ENCODE measurements at regions not wholly inside any gene's neighbourhood (a gene's known extent, or its start where the extent isn't known, plus 50 kb on each side); places are given as distances from the start of the nearest gene placed in this dataset.

GRCh38 chrX:69297506-69297905, 132.3 kb upstream of the PJA1 start:
- Histone ChIP-seq H3K36me3 (ENCODE audit: control insufficient read depth in 4 of 4, insufficient read depth in 4 of 4, low read length in 3 of 4) (no peaks in the 10 kb centered on the region), H3K4me1 (ENCODE audit: control extremely low read depth in 1 of 4, control insufficient read depth in 4 of 4, insufficient read depth in 4 of 4, low read length in 3 of 4) (no peaks in the 10 kb centered on the region), H3K27ac (ENCODE audit: insufficient read depth in 1 of 2, low read depth in 1 of 2, low read length in 2 of 2, poor library complexity in 1 of 2, severe bottlenecking in 2 of 2) (no peak overlapping the region), H3K27me3 (replicated peaks in 2 of 5; ENCODE audit: control insufficient read depth in 4 of 5, insufficient read depth in 5 of 5, low read length in 4 of 5) (peaks cover 0 to 2% (median 0%) of the 10 kb centered on the region in 5 experiments), H3K9me3 (ENCODE audit: control extremely low read depth in 1 of 5, control insufficient read depth in 4 of 5, insufficient read depth in 2 of 5, low read depth in 1 of 5, low read length in 4 of 5) (no peaks in the 10 kb centered on the region), H3K4me3 (ENCODE audit: control insufficient read depth in 1 of 7, extremely low read depth in 1 of 7, insufficient read depth in 4 of 7, low read depth in 2 of 7, low read length in 6 of 7) (no peak overlapping the region)
- no peak for DNase-seq
- ChIA-PET CTCF (no interaction called here), POLR2A (no interaction called here)
- WGBS (ENCODE audit: insufficient coverage), result 86% methylated on average over 4 of the region's 5 CpGs

- POLR2A ChIA-PET, result no interaction called here
- no peak overlapping the region for H3K27ac ChIP-seq (ENCODE audit: insufficient read depth in 1 of 2, low read depth in 1 of 2, low read length in 2 of 2, poor library complexity in 1 of 2, severe bottlenecking in 2 of 2)
Measured at GRCh38 chrX:69293776-69294601, 128.7 kb upstream of the PJA1 start.

GRCh38 chrX:69291116-69291515, 125.9 kb upstream of the PJA1 start:
- Histone ChIP-seq H3K4me1 (ENCODE audit: control extremely low read depth in 1 of 4, control insufficient read depth in 4 of 4, insufficient read depth in 4 of 4, low read length in 3 of 4) (peaks cover 0 to 2% (median 0%) of the 10 kb centered on the region in 4 experiments), H3K36me3 (ENCODE audit: control insufficient read depth in 4 of 4, insufficient read depth in 4 of 4, low read length in 3 of 4) (no peaks in the 10 kb centered on the region), H3K4me3 (ENCODE audit: control insufficient read depth in 1 of 7, extremely low read depth in 1 of 7, insufficient read depth in 4 of 7, low read depth in 2 of 7, low read length in 6 of 7) (no peak overlapping the region), H3K9me3 (ENCODE audit: control extremely low read depth in 1 of 5, control insufficient read depth in 4 of 5, insufficient read depth in 2 of 5, low read depth in 1 of 5, low read length in 4 of 5) (no peaks in the 10 kb centered on the region), H3K27ac (ENCODE audit: insufficient read depth in 1 of 2, low read depth in 1 of 2, low read length in 2 of 2, poor library complexity in 1 of 2, severe bottlenecking in 2 of 2) (no peak overlapping the region), H3K27me3 (replicated peaks in 2 of 5; ENCODE audit: control insufficient read depth in 4 of 5, insufficient read depth in 5 of 5, low read length in 4 of 5) (peaks cover 0 to 12% (median 0%) of the 10 kb centered on the region in 5 experiments)
- CTCF ChIA-PET, result no interaction called here
- POLR2A ChIA-PET, result no interaction called here
- WGBS (ENCODE audit: insufficient coverage), result 47% methylated on average over 3 of the region's 4 CpGs
- DNase-seq, result no peak

More at GRCh38 chrX:69293776-69294601, 128.7 kb upstream of the PJA1 start:
- peaks cover 0 to 2% (median 0%) of the 10 kb centered on the region in 5 experiments for H3K27me3 ChIP-seq (replicated peaks in 2 of 5; ENCODE audit: control insufficient read depth in 4 of 5, insufficient read depth in 5 of 5, low read length in 4 of 5)
- CTCF ChIA-PET, result no interaction called here
- WGBS (ENCODE audit: insufficient coverage), result 67% methylated on average over 2 of the region's 5 CpGs
- H3K4me1 ChIP-seq (ENCODE audit: control extremely low read depth in 1 of 4, control insufficient read depth in 4 of 4, insufficient read depth in 4 of 4, low read length in 3 of 4), result no peaks in the 10 kb centered on the region
- H3K9me3 ChIP-seq (ENCODE audit: control extremely low read depth in 1 of 5, control insufficient read depth in 4 of 5, insufficient read depth in 2 of 5, low read depth in 1 of 5, low read length in 4 of 5), result no peaks in the 10 kb centered on the region
- no peak overlapping the region for H3K4me3 ChIP-seq (ENCODE audit: control insufficient read depth in 1 of 7, extremely low read depth in 1 of 7, insufficient read depth in 4 of 7, low read depth in 2 of 7, low read length in 6 of 7)
- H3K36me3 ChIP-seq (ENCODE audit: control insufficient read depth in 4 of 4, insufficient read depth in 4 of 4, low read length in 3 of 4), result no peaks in the 10 kb centered on the region
- no peak for DNase-seq

- CTCF ChIA-PET, result no interaction called here
- 93% methylated on average over 7 of the region's 8 CpGs for WGBS (ENCODE audit: insufficient coverage)
Measured at GRCh38 chrX:69290292-69290691, 125.0 kb upstream of the PJA1 start.

GRCh38 chrX:69289793-69290123, 124.5 kb upstream of the PJA1 start:
- Histone ChIP-seq H3K4me3 (ENCODE audit: control insufficient read depth in 1 of 7, extremely low read depth in 1 of 7, insufficient read depth in 4 of 7, low read depth in 2 of 7, low read length in 6 of 7) (no peak overlapping the region), H3K4me1 (ENCODE audit: control extremely low read depth in 1 of 4, control insufficient read depth in 4 of 4, insufficient read depth in 4 of 4, low read length in 3 of 4) (peaks cover 0 to 7% (median 0%) of the 10 kb centered on the region in 4 experiments), H3K36me3 (ENCODE audit: control insufficient read depth in 4 of 4, insufficient read depth in 4 of 4, low read length in 3 of 4) (no peaks in the 10 kb centered on the region), H3K27ac (ENCODE audit: insufficient read depth in 1 of 2, low read depth in 1 of 2, low read length in 2 of 2, poor library complexity in 1 of 2, severe bottlenecking in 2 of 2) (no peak overlapping the region), H3K9me3 (ENCODE audit: control extremely low read depth in 1 of 5, control insufficient read depth in 4 of 5, insufficient read depth in 2 of 5, low read depth in 1 of 5, low read length in 4 of 5) (no peaks in the 10 kb centered on the region), H3K27me3 (replicated peaks in 2 of 5; ENCODE audit: control insufficient read depth in 4 of 5, insufficient read depth in 5 of 5, low read length in 4 of 5) (peaks cover 0 to 20% (median 0%) of the 10 kb centered on the region in 5 experiments)
- no peak for DNase-seq
- WGBS (ENCODE audit: insufficient coverage), result no CpG with 5 or more reads among the region's 1 CpG
- CTCF ChIA-PET, result interaction anchor here (0.9 kb wide), 1 partner anchor 14 kb away, joined by 3 read pairs; no protein-coding TSS in a partner anchor
- POLR2A ChIA-PET, result no interaction called here

More at GRCh38 chrX:69290292-69290691, 125.0 kb upstream of the PJA1 start:
- Histone ChIP-seq H3K4me1 (ENCODE audit: control extremely low read depth in 1 of 4, control insufficient read depth in 4 of 4, insufficient read depth in 4 of 4, low read length in 3 of 4) (peaks cover 0 to 7% (median 0%) of the 10 kb centered on the region in 4 experiments), H3K9me3 (ENCODE audit: control extremely low read depth in 1 of 5, control insufficient read depth in 4 of 5, insufficient read depth in 2 of 5, low read depth in 1 of 5, low read length in 4 of 5) (no peaks in the 10 kb centered on the region), H3K4me3 (ENCODE audit: control insufficient read depth in 1 of 7, extremely low read depth in 1 of 7, insufficient read depth in 4 of 7, low read depth in 2 of 7, low read length in 6 of 7) (no peak overlapping the region), H3K27me3 (replicated peaks in 2 of 5; ENCODE audit: control insufficient read depth in 4 of 5, insufficient read depth in 5 of 5, low read length in 4 of 5) (peaks cover 0 to 16% (median 0%) of the 10 kb centered on the region in 5 experiments), H3K27ac (ENCODE audit: insufficient read depth in 1 of 2, low read depth in 1 of 2, low read length in 2 of 2, poor library complexity in 1 of 2, severe bottlenecking in 2 of 2) (no peak overlapping the region), H3K36me3 (ENCODE audit: control insufficient read depth in 4 of 4, insufficient read depth in 4 of 4, low read length in 3 of 4) (no peaks in the 10 kb centered on the region)
- no peak for DNase-seq
- POLR2A ChIA-PET, result no interaction called here

GRCh38 chrX:69289046-69289792, 124.0 kb upstream of the PJA1 start:
- H3K4me3 ChIP-seq (ENCODE audit: control insufficient read depth in 1 of 7, extremely low read depth in 1 of 7, insufficient read depth in 4 of 7, low read depth in 2 of 7, low read length in 6 of 7), result no peak overlapping the region
- no peak for DNase-seq
- no peak overlapping the region for H3K27ac ChIP-seq (ENCODE audit: insufficient read depth in 1 of 2, low read depth in 1 of 2, low read length in 2 of 2, poor library complexity in 1 of 2, severe bottlenecking in 2 of 2)
- peaks cover 0 to 24% (median 0%) of the 10 kb centered on the region in 5 experiments for H3K27me3 ChIP-seq (replicated peaks in 2 of 5; ENCODE audit: control insufficient read depth in 4 of 5, insufficient read depth in 5 of 5, low read length in 4 of 5)
- H3K36me3 ChIP-seq (ENCODE audit: control insufficient read depth in 4 of 4, insufficient read depth in 4 of 4, low read length in 3 of 4), result no peaks in the 10 kb centered on the region
- H3K9me3 ChIP-seq (ENCODE audit: control extremely low read depth in 1 of 5, control insufficient read depth in 4 of 5, insufficient read depth in 2 of 5, low read depth in 1 of 5, low read length in 4 of 5), result no peaks in the 10 kb centered on the region
- H3K4me1 ChIP-seq (ENCODE audit: control extremely low read depth in 1 of 4, control insufficient read depth in 4 of 4, insufficient read depth in 4 of 4, low read length in 3 of 4), result peaks cover 0 to 7% (median 0%) of the 10 kb centered on the region in 4 experiments
- ChIA-PET POLR2A (no interaction called here), CTCF (interaction anchor here (0.6 to 0.9 kb wide), 2 partner anchors 14 to 562 kb away, joined by 3 read pairs; no protein-coding TSS in a partner anchor)
- 79% methylated on average over 8 of the region's 11 CpGs for WGBS (ENCODE audit: insufficient coverage)

GRCh38 chrX:69287095-69287494, 121.8 kb upstream of the PJA1 start:
- POLR2A ChIA-PET, result no interaction called here
- H3K9me3 ChIP-seq (ENCODE audit: control extremely low read depth in 1 of 5, control insufficient read depth in 4 of 5, insufficient read depth in 2 of 5, low read depth in 1 of 5, low read length in 4 of 5), result no peaks in the 10 kb centered on the region
- 89% methylated on average over 3 of the region's 3 CpGs for WGBS (ENCODE audit: insufficient coverage)
- H3K4me1 ChIP-seq (ENCODE audit: control extremely low read depth in 1 of 4, control insufficient read depth in 4 of 4, insufficient read depth in 4 of 4, low read length in 3 of 4), result peaks cover 0 to 7% (median 0%) of the 10 kb centered on the region in 4 experiments
- H3K27me3 ChIP-seq (replicated peaks in 2 of 5; ENCODE audit: control insufficient read depth in 4 of 5, insufficient read depth in 5 of 5, low read length in 4 of 5), result peaks cover 0 to 27% (median 0%) of the 10 kb centered on the region in 5 experiments
- H3K4me3 ChIP-seq (ENCODE audit: control insufficient read depth in 1 of 7, extremely low read depth in 1 of 7, insufficient read depth in 4 of 7, low read depth in 2 of 7, low read length in 6 of 7), result no peak overlapping the region
- CTCF ChIA-PET, result interaction anchor here (0.7 to 1.6 kb wide), 3 partner anchors 459 to 465 kb away, joined by 3 to 4 read pairs (median 3); no protein-coding TSS in a partner anchor
- no peaks in the 10 kb centered on the region for H3K36me3 ChIP-seq (ENCODE audit: control insufficient read depth in 4 of 4, insufficient read depth in 4 of 4, low read length in 3 of 4)
- DNase-seq, result no peak
- no peak overlapping the region for H3K27ac ChIP-seq (ENCODE audit: insufficient read depth in 1 of 2, low read depth in 1 of 2, low read length in 2 of 2, poor library complexity in 1 of 2, severe bottlenecking in 2 of 2)
